Right cardiac atrium (tissue), 5 donors: ENCODE measurements at regions not wholly inside any gene's neighbourhood (a gene's known extent, or its start where the extent isn't known, plus 50 kb on each side); places are given as distances from the start of the nearest gene placed in this dataset.

Source experiments
- ATAC-seq, 2 donors: fragments of 200-7000 bp; cut with Tn5 transposase; one replicate each; pipeline versions ENCODE4 v1.8.0 to v1.9.1; 2020; ENCODE audit warnings: moderate library complexity in 2 of 2, mild to moderate bottlenecking in 1 of 2
- DNase-seq, 3 donors: peaks; one replicate each; pipeline ENCODE4 v3.0.0-alpha.2; 2020
- H3K27ac ChIP-seq: one replicate; pipeline ENCODE4 v1.5.1; 2013; ENCODE audit warnings: mild to moderate bottlenecking, low read length, control low read depth, moderate library complexity
- H3K27me3 ChIP-seq: one replicate; pipeline ENCODE4 v1.6.1; 2013; ENCODE audit not compliant: control insufficient read depth, insufficient read depth
- H3K4me1 ChIP-seq: one replicate; pipeline ENCODE4 v1.6.1; 2013; ENCODE audit warnings: low read length; ENCODE audit not compliant: control insufficient read depth, insufficient read depth
- H3K4me3 ChIP-seq: one replicate; pipeline ENCODE4 v1.5.1; 2013; ENCODE audit warnings: low read length, control low read depth
- H3K9me3 ChIP-seq: one replicate; pipeline ENCODE4 v1.6.1; 2013; ENCODE audit warnings: low read length; ENCODE audit not compliant: control insufficient read depth
- WGBS: extraction: QIAGEN DNeasy Blood & Tissue Kit; methylation state at CpG from one replicate; pipeline ENCODE4 v1.1.7; 2013; 5-methylcytosine and 5-hydroxymethylcytosine counted together
- intact Hi-C, 4 donors: fragments of 100-400 bp; cut with DNase I; formaldehyde crosslinking; loops; one replicate each; pipeline versions ENCODE4 v1.11.0 to v1.14.0; 2022 to 2023
- donor health status: healthy with polysubstance abuse.
- donor health status: DM: no; HTN: yes; CAD: no.
- donor health status: DM: no; HTN: no; CAD: no.
- donor health status: DM: no; HTN: yes; CAD: no; lungs with severe emphysema.
- donor health status: DM: yes; HTN: yes; CAD: no.

DNA sequence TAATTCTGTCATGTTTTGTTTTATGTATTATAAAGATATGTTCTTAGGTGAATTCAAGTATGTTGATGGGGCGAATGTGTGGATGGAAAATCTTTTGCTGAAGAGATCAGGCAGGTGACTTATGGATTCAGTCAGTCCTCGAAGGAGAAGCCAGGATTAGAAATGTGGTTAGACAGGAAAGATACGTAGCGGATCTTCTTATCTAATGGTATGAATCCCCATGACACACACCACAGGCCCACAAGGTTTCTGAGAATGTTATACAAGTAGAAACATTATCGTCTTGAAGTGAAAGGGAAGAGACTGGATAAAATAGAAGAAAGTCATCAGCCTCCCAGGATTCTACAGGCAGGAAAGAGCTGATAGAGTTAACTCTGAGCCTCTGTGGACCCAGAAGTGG, 69.0 kb upstream of the RFXAP start:
- Histone ChIP-seq H3K27me3 (no peaks in the 10 kb centered on the region), H3K4me3 (no peak overlapping the region), H3K9me3 (no peaks in the 10 kb centered on the region), H3K27ac (no peak overlapping the region), H3K4me1 (no peaks in the 10 kb centered on the region)
- intact Hi-C loops = no loop called here
- WGBS = 83% methylated on average over 5 of the region's 5 CpGs
- DNase-seq = no peak
- no peak for ATAC-seq

DNA sequence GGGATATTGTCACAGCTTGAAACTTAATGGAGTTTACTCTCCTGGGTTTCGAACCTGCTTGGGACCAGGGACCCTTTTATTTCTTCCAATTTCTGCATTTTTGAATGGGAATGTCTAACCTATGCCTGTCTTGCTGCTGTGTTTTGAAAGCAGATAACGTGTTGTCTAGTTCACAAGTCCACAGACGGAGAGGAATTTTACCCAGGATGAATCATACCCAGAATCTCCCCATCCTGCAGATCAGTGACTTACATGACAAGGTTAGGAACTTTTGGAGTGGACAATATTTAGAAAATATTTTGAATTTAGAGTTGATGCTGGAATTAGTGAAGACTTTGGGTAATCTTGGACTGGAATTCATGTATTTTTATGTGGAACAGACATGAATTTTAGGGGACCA, 68.6 kb upstream of the RFXAP start:
- intact Hi-C loops = no loop called here
- no peaks in the 10 kb centered on the region for H3K4me1 ChIP-seq
- no peak overlapping the region for H3K27ac ChIP-seq
- no peak overlapping the region for H3K4me3 ChIP-seq
- no peak for DNase-seq
- WGBS = 80% methylated on average over 3 of the region's 3 CpGs
- H3K9me3 ChIP-seq = no peaks in the 10 kb centered on the region
- H3K27me3 ChIP-seq = no peaks in the 10 kb centered on the region
- ATAC-seq = no peak

DNA sequence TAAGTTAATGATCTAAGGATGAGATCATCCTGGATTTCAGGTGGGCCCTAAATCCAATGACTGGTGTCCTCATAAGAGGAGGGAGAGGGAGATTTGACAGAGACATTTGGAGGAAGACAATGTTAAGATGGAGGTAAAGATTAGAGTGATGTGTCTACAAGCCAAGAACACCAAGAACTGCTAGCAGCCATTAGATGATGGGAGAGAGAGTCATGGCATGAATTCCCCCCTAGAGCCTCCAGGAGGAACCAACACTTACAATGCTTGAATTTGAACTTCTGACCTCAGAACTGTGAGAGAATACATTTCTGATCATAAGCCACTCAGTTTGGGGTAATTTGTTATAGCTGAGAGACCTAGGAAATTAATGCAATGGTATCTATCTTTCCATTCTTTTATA, 68.1 kb upstream of the RFXAP start:
- no peak overlapping the region for H3K4me3 ChIP-seq
- H3K27ac ChIP-seq = no peak overlapping the region
- intact Hi-C loops = no loop called here
- no peaks in the 10 kb centered on the region for H3K4me1 ChIP-seq
- no peaks in the 10 kb centered on the region for H3K9me3 ChIP-seq
- no peak for ATAC-seq
- no peak for DNase-seq
- no peaks in the 10 kb centered on the region for H3K27me3 ChIP-seq

DNA sequence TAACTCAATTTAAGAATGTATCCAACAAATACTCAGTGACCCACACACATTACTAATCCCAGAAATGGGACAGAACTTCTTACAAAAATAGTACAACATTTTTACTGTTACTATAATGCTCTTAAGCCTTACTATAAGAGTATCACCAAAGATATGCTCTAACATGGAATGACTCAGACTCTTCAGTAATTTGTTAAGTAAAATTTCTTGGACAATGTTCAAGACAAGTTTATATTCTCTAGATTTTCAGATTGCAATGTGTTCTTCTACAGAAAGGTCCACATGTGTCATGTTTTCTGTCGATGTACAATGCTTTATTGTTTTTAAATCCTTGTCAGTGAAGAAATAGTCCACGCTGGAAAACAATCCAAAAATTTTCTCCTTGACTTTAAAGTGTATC, 66.3 kb upstream of the RFXAP start:
- H3K27ac ChIP-seq = no peak overlapping the region
- DNase-seq (no peak), ATAC-seq (no peak)
- H3K4me1 ChIP-seq = no peaks in the 10 kb centered on the region
- intact Hi-C loops = no loop called here
- H3K4me3 ChIP-seq = no peak overlapping the region
- WGBS = 68% methylated on average over 2 of the region's 2 CpGs
- H3K27me3 ChIP-seq = no peaks in the 10 kb centered on the region
- no peaks in the 10 kb centered on the region for H3K9me3 ChIP-seq

DNA sequence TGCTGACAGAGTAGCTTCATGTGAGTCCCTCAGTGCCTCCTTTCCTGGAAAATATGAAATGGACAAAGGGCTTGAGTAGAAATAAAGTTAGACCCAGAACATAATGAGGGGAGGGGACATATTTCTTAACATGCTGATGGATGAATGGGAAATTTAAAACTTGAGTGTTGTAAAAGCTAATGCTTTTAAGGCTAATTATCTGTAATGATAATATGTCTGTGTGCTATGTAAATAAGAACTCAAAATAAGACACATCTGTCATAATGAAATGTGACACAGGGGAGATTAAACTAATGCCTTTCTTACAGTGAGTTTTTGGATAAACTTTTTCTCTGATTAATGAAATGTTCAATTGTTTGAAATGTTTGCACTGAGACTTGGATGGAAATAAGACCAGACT, 65.8 kb upstream of the RFXAP start:
- no peaks in the 10 kb centered on the region for H3K27me3 ChIP-seq
- no peaks in the 10 kb centered on the region for H3K4me1 ChIP-seq
- H3K4me3 ChIP-seq = no peak overlapping the region
- no peak for DNase-seq
- ATAC-seq = no peak
- intact Hi-C loops = no loop called here
- no peak overlapping the region for H3K27ac ChIP-seq
- H3K9me3 ChIP-seq = no peaks in the 10 kb centered on the region

DNA sequence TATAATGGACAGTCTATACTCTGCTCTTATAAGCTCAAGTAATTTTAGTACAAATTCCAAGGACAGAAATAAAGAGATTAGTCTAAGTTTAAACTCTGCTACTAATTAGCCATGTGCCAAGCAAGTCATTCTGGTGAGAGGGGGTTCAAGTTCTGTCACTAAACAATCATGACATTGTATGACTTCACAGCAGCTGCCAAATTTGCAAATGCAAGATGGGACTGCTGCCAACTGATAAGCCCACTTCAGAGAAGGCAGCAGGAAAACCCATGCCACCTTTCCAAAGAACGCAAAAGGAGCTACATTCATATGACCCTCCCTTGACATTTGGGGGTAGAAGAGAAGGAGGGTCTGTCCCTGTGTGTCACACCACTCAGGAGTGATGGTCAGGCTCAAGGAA, 60.7 kb upstream of the RFXAP start:
- ATAC-seq = no peak
- WGBS = 17% methylated on average over 1 of the region's 1 CpG
- DNase-seq = no peak
- intact Hi-C loops = no loop called here
- Histone ChIP-seq H3K27me3 (no peaks in the 10 kb centered on the region), H3K4me1 (peaks cover under 1% of the 10 kb centered on the region), H3K27ac (no peak overlapping the region), H3K4me3 (no peak overlapping the region), H3K9me3 (no peaks in the 10 kb centered on the region)

DNA sequence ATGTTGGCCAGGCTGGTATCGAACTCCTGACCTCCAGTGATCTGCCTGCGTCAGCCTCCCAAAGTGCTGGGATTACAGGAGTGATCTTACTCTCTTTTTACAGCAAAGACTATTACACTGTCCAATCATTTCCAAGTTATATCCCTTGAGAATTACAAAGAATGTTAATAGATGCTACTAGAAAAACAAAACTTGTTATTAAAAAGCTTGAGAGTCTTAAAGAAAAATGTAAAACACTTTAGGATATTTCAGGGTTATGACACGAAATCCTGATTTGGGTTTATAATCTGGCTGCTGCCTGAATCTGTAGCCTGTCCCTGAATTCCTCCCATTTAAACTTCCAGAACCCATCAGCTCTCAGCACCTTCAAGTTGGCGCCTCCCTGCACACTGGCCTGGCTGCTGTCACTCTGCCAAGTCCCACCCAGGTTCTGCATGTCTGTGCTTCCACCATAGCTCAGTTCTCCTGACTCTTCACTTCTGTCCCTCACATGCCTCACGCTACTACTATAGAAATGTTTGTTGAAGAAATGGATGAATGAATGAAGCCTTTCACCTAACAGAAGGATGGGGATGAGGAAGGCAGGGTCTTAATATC, 55.8 kb upstream of the RFXAP start:
- Histone ChIP-seq H3K27ac (no peak overlapping the region), H3K9me3 (peaks cover 2% of the 10 kb centered on the region), H3K4me1 (peaks cover 1% of the 10 kb centered on the region), H3K27me3 (no peaks in the 10 kb centered on the region), H3K4me3 (no peak overlapping the region)
- intact Hi-C loops = no loop called here
- ATAC-seq (no peak), DNase-seq (peak in 1 of 3 donors; percentile 52)
- 51% methylated on average over 5 of the region's 5 CpGs for WGBS

DNA sequence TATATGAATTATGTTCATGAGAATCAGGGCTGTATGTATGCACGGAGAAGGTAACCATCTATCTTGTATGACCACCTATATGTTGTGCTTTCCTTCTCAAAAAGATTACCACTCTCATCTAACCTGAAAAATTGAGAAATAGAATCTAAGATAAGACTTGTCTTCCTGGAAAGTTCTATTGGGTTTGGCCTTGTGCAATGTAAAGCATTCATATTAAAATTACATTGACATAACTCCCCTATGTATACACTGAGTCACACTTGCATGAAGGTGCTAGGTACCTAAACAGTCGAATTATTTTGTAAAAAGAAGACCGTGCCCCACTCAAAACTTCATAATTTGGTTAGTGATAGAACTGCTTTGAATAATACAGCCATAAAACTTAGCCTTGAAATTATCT, 54.5 kb upstream of the RFXAP start:
- Histone ChIP-seq H3K27me3 (no peaks in the 10 kb centered on the region), H3K4me3 (no peak overlapping the region), H3K4me1 (peaks cover 1% of the 10 kb centered on the region), H3K27ac (no peak overlapping the region), H3K9me3 (peaks cover 2% of the 10 kb centered on the region)
- intact Hi-C loops = no loop called here
- no peak for DNase-seq
- 85% methylated on average over 3 of the region's 3 CpGs for WGBS
- ATAC-seq = no peak

DNA sequence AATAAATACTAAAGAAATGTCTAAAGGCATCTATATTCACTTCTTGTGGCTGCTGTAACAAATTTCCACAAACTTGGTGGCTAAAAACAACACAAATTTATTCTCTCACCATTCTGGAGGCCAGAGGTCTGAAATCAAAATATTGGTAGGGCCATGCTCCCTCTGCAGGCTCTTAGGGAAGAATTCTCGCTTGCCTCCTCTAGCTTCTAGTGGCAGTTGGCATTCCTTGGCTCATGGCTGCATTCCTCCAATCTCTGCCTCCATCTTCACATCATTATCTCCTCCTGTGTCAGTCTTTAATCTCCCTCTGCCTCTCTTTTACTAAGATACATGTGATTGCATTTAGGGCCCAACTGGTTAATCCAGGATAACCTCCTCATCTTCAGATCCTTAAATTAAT, 54.1 kb upstream of the RFXAP start:
- H3K4me1 ChIP-seq = peaks cover 1% of the 10 kb centered on the region
- H3K9me3 ChIP-seq = peaks cover 2% of the 10 kb centered on the region
- H3K27me3 ChIP-seq = no peaks in the 10 kb centered on the region
- no peak overlapping the region for H3K4me3 ChIP-seq
- WGBS = 0% methylated on average over 1 of the region's 1 CpG
- no peak for DNase-seq
- intact Hi-C loops = no loop called here
- no peak overlapping the region for H3K27ac ChIP-seq
- ATAC-seq = no peak

DNA sequence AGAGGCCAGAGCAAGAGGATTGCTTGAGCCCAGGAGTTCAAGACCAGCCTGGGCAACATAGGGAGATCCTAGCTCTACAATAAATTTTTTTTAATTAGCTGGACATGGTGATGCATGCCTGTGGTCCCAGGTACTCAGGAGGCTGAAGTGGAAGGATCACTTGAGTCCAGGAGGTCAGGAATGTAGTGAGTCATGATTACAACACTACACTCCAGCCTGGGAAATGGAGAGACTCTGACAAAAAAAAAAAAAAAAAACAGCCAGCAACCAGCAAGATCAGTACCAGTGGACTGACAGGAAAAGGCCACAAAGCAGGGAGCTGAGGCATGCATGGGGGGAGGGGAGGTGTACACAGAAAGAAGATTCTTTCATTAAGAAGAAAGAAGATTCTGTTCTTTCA, 52.7 kb upstream of the RFXAP start:
- Histone ChIP-seq H3K9me3 (peaks cover 2% of the 10 kb centered on the region), H3K4me1 (peaks cover 1% of the 10 kb centered on the region), H3K27me3 (no peaks in the 10 kb centered on the region), H3K27ac (no peak overlapping the region), H3K4me3 (no peak overlapping the region)
- DNase-seq (no peak), ATAC-seq (no peak)
- intact Hi-C loops = no loop called here

DNA sequence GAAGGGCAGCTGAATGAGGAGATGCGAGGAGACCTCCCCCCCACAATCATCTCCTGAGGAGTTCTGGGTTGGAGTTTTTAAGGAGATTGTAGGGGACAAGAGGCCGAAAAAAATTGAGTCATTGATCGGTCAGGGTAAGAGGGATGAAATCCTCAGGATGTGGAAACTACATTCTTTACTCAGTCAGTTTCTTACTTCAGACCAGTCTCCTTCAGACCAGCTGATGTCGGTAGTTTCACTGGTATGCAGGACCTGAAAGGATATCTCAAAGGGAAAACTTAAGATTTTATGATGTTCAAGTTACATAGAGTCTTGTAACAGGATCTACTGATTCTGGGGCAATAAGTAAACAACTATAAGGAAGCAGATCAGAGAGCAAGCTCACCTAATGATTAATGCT, 51.7 kb upstream of the RFXAP start:
- Histone ChIP-seq H3K27me3 (no peaks in the 10 kb centered on the region), H3K9me3 (peaks cover 2% of the 10 kb centered on the region), H3K27ac (no peak overlapping the region), H3K4me3 (no peak overlapping the region), H3K4me1 (peaks cover 1% of the 10 kb centered on the region)
- WGBS = 94% methylated on average over 4 of the region's 4 CpGs
- ATAC-seq = no peak
- intact Hi-C loops = no loop called here
- no peak for DNase-seq

DNA sequence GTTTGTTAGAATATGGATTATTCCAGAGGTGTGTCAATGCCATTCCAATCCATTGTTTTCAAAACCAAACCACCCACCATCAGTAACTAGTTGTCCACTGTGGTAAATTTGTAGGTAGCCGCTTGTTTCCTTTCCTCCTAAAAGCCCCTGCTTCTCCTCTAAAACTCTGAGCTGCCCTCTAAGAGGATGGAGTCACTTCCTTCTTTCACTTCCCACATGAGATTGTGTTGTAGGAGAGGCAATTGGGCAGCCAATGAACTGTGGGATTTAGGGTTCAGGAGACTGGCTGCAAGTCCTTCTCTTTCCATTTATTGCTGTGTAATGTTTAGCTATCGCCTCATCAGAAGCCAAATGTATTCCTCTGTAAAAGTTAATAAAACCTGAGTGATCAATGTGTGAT, 49.9 kb upstream of the RFXAP start:
- Histone ChIP-seq H3K9me3 (peaks cover 2% of the 10 kb centered on the region), H3K4me1 (no peaks in the 10 kb centered on the region), H3K4me3 (no peak overlapping the region), H3K27me3 (no peaks in the 10 kb centered on the region), H3K27ac (no peak overlapping the region)
- WGBS = 83% methylated on average over 2 of the region's 2 CpGs
- ATAC-seq (no peak), DNase-seq (no peak)
- intact Hi-C loops = no loop called here
